GM19328 (cell line): ENCODE measurements at regions not wholly inside any gene's neighbourhood (a gene's known extent, or its start where the extent isn't known, plus 50 kb on each side); places are given as distances from the start of the nearest gene placed in this dataset.
"Not testable (repeated sequence)": the region's sequence is repeated elsewhere in the genome, so short reads cannot be mapped to it uniquely, and the experiment has no call there.

ENCODE experiments used
- ATAC-seq: cut with Tn5 transposase; IDR thresholded peaks from one replicate; pipeline ENCODE4 v1.9.1; 2021; ENCODE audit warnings: mild to moderate bottlenecking, moderate library complexity; ENCODE audit not compliant: unreplicated experiment

- ATAC-seq: no peak
Measured at GRCh38 chr1:199920635-199921034, 106.9 kb upstream of the NR5A2 start.

GRCh38 chr1:199929556-199929955 is 98.0 kb upstream of the NR5A2 start:
- ATAC-seq: no peak

- ATAC-seq: not testable (repeated sequence)
Measured at GRCh38 chr1:199930067-199930466, 97.4 kb upstream of the NR5A2 start.

- ATAC-seq: no peak
Measured at GRCh38 chr1:199931666-199932377, 95.7 kb upstream of the NR5A2 start.

GRCh38 chr1:199932462-199932861 is 95.0 kb upstream of the NR5A2 start:
- no peak for ATAC-seq

GRCh38 chr1:199936441-199936840 is 91.1 kb upstream of the NR5A2 start:
- no peak for ATAC-seq

GRCh38 chr1:199937161-199937560 is 90.3 kb upstream of the NR5A2 start:
- no peak for ATAC-seq

- ATAC-seq: no peak
Measured at GRCh38 chr1:199937661-199938060, 89.8 kb upstream of the NR5A2 start.

- no peak for ATAC-seq
Measured at GRCh38 chr1:199944986-199945385, 82.5 kb upstream of the NR5A2 start.

GRCh38 chr1:199945591-199945990 is 81.9 kb upstream of the NR5A2 start:
- ATAC-seq: no peak

GRCh38 chr1:199946305-199947155 is 81.0 kb upstream of the NR5A2 start:
- no peak for ATAC-seq

- ATAC-seq: no peak
Measured at GRCh38 chr1:199948587-199949280, 78.8 kb upstream of the NR5A2 start.

- not testable (repeated sequence) for ATAC-seq
Measured at GRCh38 chr1:199951005-199951404, 76.5 kb upstream of the NR5A2 start.

GRCh38 chr1:199953651-199954050 is 73.9 kb upstream of the NR5A2 start:
- no peak for ATAC-seq

- ATAC-seq: no peak
Measured at GRCh38 chr1:199954699-199955098, 72.8 kb upstream of the NR5A2 start.

GRCh38 chr1:199955235-199955634 is 72.3 kb upstream of the NR5A2 start:
- ATAC-seq: no peak

- ATAC-seq: no peak
Measured at GRCh38 chr1:199956005-199956404, 71.5 kb upstream of the NR5A2 start.

- no peak for ATAC-seq
Measured at GRCh38 chr1:199959033-199959774, 68.3 kb upstream of the NR5A2 start.

GRCh38 chr1:199959775-199960110 is 67.8 kb upstream of the NR5A2 start:
- ATAC-seq: no peak

GRCh38 chr1:199970125-199970524 is 57.4 kb upstream of the NR5A2 start:
- no peak for ATAC-seq

- no peak for ATAC-seq
Measured at GRCh38 chr1:199976496-199977144, 50.9 kb upstream of the NR5A2 start.
